Endothelial cell of umbilical vein (primary cell): ENCODE measurements at regions not wholly inside any gene's neighbourhood (a gene's known extent, or its start where the extent isn't known, plus 50 kb on each side); places are given as distances from the start of the nearest gene placed in this dataset.

ENCODE experiments used
- BruUV-seq: library from RNA; stranded (reverse); fragments of 400-500 nt; replicated peaks from 2 replicates; lab custom pipeline; 2021; lab: Mats Ljungman, UMichigan
- CTCF ChIA-PET: fragments of 300-600, 350-600 bp; sonication (Branson Sonifier 250); formaldehyde crosslinking; loops from one replicate; lab custom pipeline; 2021; ENCODE audit warnings: antibody characterized with exemption, inconsistent platforms; lab: Charles Lee
- POLR2A ChIA-PET: fragments of 300-600, 350-600 bp; sonication (Branson Sonifier 250); formaldehyde crosslinking; loops from one replicate; lab custom pipeline; 2021; ENCODE audit warnings: antibody characterized with exemption, inconsistent platforms; lab: Charles Lee
- DNase-seq: peaks from one replicate; pipeline ENCODE4 v3.0.0-alpha.2; 2011; ENCODE audit warnings: low read depth, low spot score
- FAIRE-seq: peaks from 2 replicates; lab custom pipeline; 2011; peaks lifted over from hg19 to GRCh38; lab: Jason Lieb, UNC
- H2AFZ ChIP-seq: 2 replicates; pipeline ENCODE4 v1.6.0; 2012; ENCODE audit warnings: low read depth, low read length, control low read depth, inconsistent platforms
- H3K27ac ChIP-seq: 2 replicates; pipeline ENCODE4 v1.5.1; 2011; ENCODE audit warnings: low read depth, mild to moderate bottlenecking, control low read depth, low read length, moderate library complexity; ENCODE audit not compliant: insufficient read depth
- H3K27me3 ChIP-seq, 2 experiments: 2 replicates each; pipeline versions ENCODE4 v1.6.0 to v1.6.1; 2011; ENCODE audit warnings: low read length in 2 of 2, mixed read lengths in 1 of 2; ENCODE audit not compliant: control insufficient read depth in 2 of 2, insufficient read depth in 2 of 2
- H3K36me3 ChIP-seq, 2 experiments: 2 replicates in 1 of 2; 3 replicates in 1 of 2; pipeline ENCODE4 v1.5.1; 2011; ENCODE audit warnings: low read length in 2 of 2, mild to moderate bottlenecking in 1 of 2, moderate library complexity in 1 of 2; ENCODE audit not compliant: control insufficient read depth in 2 of 2, insufficient read depth in 2 of 2; ENCODE audit errors: extremely low read depth in 1 of 2
- H3K4me1 ChIP-seq: 3 replicates; pipeline ENCODE4 v1.5.1; 2011; ENCODE audit warnings: mild to moderate bottlenecking, low read length; ENCODE audit not compliant: control insufficient read depth, insufficient read depth; ENCODE audit errors: extremely low read depth
- H3K4me2 ChIP-seq: 2 replicates; pipeline ENCODE4 v1.6.1; 2011; ENCODE audit warnings: low read length, control low read depth, mixed read lengths; ENCODE audit not compliant: insufficient read depth
- H3K4me3 ChIP-seq, 3 experiments: fragments of 200-600 bp in 1 of 3; sonication (generic), shearing (Covaris generic) in 1 of 3; replicated peaks in 1 of 3; 2 replicates each; pipeline ENCODE4 v1.5.1; 2011 to 2016; ENCODE audit warnings: control low read depth in 3 of 3, low read length in 3 of 3, mild to moderate bottlenecking in 2 of 3, inconsistent platforms in 1 of 3, low read depth in 1 of 3, moderate library complexity in 1 of 3; ENCODE audit not compliant: insufficient read depth in 1 of 3
- H3K79me2 ChIP-seq: 2 replicates; pipeline ENCODE4 v1.6.0; 2012; ENCODE audit warnings: low read length, inconsistent platforms; ENCODE audit not compliant: control insufficient read depth, insufficient read depth
- H3K9ac ChIP-seq: replicated peaks from 2 replicates; pipeline ENCODE3; 2011; ENCODE audit warnings: low read length, control low read depth; ENCODE audit not compliant: insufficient read depth; ENCODE audit errors: extremely low read depth
- H3K9me1 ChIP-seq: replicated peaks from 3 replicates; pipeline ENCODE4 v1.6.0; 2011; ENCODE audit warnings: mild to moderate bottlenecking, low read length; ENCODE audit not compliant: control insufficient read depth, insufficient read depth; ENCODE audit errors: extremely low read depth
- H3K9me3 ChIP-seq: replicated peaks from 2 replicates; pipeline ENCODE4 v1.5.1; 2012; ENCODE audit warnings: low read length, inconsistent platforms; ENCODE audit not compliant: control insufficient read depth, insufficient read depth
- H4K20me1 ChIP-seq: replicated peaks from 2 replicates; pipeline ENCODE3; 2011; ENCODE audit warnings: mild to moderate bottlenecking, low read length; ENCODE audit not compliant: control insufficient read depth, insufficient read depth; ENCODE audit errors: extremely low read depth
- CTCF ChIP-seq, 2 donors: IDR thresholded peaks; 1 replicate in 1 of 2; 2 replicates in 1 of 2; pipeline ENCODE4 v1.5.1; 2011; ENCODE audit warnings: low read length in 2 of 2, mild to moderate bottlenecking in 2 of 2, moderate library complexity in 2 of 2, control low read depth in 1 of 2, inconsistent platforms in 1 of 2, low read depth in 1 of 2; ENCODE audit not compliant: insufficient read depth in 1 of 2; ENCODE audit errors: extremely low read depth in 1 of 2
- EZH2 ChIP-seq: IDR thresholded peaks from 2 replicates; pipeline ENCODE4 v1.6.1; 2012; ENCODE audit warnings: borderline replicate concordance, low read depth, mild to moderate bottlenecking, moderate library complexity, low read length, inconsistent platforms; ENCODE audit not compliant: severe bottlenecking
- FOS ChIP-seq: IDR thresholded peaks from 2 replicates; pipeline ENCODE4 v1.6.1; 2011; ENCODE audit warnings: mild to moderate bottlenecking, low read length, moderate library complexity, borderline replicate concordance; ENCODE audit not compliant: insufficient read depth
- GATA2 ChIP-seq: IDR thresholded peaks from 2 replicates; pipeline ENCODE4 v1.7.0; 2011; ENCODE audit warnings: low read depth, mild to moderate bottlenecking, moderate library complexity, mixed read lengths, low read length; ENCODE audit not compliant: insufficient read length, insufficient read depth
- JUN ChIP-seq: IDR thresholded peaks from 2 replicates; pipeline ENCODE4 v1.6.1; 2011; ENCODE audit warnings: borderline replicate concordance, low read depth; ENCODE audit not compliant: insufficient read length, insufficient read depth
- MAX ChIP-seq: IDR thresholded peaks from 2 replicates; pipeline ENCODE4 v1.6.1; 2011; ENCODE audit not compliant: insufficient read depth, insufficient read length
- MYC ChIP-seq: IDR thresholded peaks from one replicate; pipeline ENCODE4 v1.6.1; 2011; ENCODE audit warnings: mild to moderate bottlenecking, low read depth, low read length
- POLR2A ChIP-seq: IDR thresholded peaks from 2 replicates; pipeline ENCODE4 v1.6.1; 2012; ENCODE audit warnings: low read depth, mild to moderate bottlenecking, control low read depth, low read length
- POLR2AphosphoS5 ChIP-seq: IDR thresholded peaks from 2 replicates; pipeline ENCODE4 v1.6.1; 2012; ENCODE audit warnings: low read depth, mild to moderate bottlenecking, control low read depth, low read length, moderate library complexity; ENCODE audit not compliant: insufficient read depth
- dilution Hi-C: fragments of 300-500 bp; cut with MboI; formaldehyde crosslinking; loops from one replicate; pipeline ENCODE4 v1.15.0; 2019; ENCODE audit warnings: low sequenced_read_pairs; ENCODE audit not compliant: extremely low pct_ligation_motif_present
- intact Hi-C: fragments of 100-400 bp; cut with micrococcal nuclease; formaldehyde crosslinking; loops from one replicate; pipeline ENCODE4 v1.10.0; 2022

DNA sequence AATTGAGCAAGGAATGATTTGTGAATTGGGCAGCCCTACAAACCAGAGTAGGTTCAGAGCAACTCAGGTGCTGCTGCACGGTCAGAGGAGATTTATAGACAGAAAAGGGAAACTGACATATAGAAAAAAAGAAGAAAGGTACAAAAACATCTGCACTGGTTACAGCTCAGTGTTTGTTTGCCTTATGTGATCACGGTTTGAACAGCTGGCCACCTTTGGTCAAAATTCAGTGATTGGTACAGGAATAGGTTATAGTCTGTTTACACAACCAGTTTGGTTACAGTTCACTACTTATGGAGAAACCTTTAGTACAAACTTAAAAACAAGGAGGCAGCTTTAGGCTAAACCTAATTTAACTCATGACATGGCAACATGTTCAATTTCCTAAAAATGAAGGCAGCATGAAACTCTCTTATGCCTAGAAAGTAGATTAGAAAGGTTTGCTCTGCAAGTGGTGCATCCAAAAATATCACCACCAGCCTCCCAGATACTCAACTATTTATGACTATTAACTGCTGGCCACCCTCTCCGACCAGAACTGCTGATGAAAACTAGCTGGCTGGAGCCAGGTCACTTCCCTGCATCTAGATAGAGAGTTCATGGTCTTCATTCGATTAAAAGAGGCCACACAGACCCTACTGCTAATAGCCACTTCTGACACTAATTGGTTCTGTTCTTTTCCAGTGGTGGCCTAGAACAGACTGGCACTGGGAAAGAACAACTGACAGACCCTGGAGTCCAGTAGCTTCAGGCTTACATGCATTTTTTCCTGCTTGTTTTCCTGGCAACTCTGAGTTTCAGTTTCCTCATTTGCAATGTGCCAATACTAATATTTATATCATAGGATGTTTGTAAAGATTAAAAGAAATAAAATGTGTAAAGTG, 548.0 kb downstream of the CCSER2 start:
- Histone ChIP-seq H3K9me3 (no peaks in the 10 kb centered on the region), H3K4me3 (no peak overlapping the region), H3K27me3 (no peaks in the 10 kb centered on the region), H2AFZ (no peak overlapping the region), H3K4me1 (no peaks in the 10 kb centered on the region), H3K9me1 (no peaks in the 10 kb centered on the region), H3K36me3 (no peaks in the 10 kb centered on the region), H3K27ac (no peak overlapping the region), H3K9ac (no peak overlapping the region), H3K4me2 (no peak overlapping the region), H4K20me1 (no peaks in the 10 kb centered on the region), H3K79me2 (no peaks in the 10 kb centered on the region)
- CTCF ChIA-PET: no interaction called here
- POLR2A ChIA-PET: no interaction called here
- no TSS peak for BruUV-seq
- no peak for TF ChIP-seq GATA2
- TF ChIP-seq MAX: no peak
- no peak for TF ChIP-seq JUN
- no peak for TF ChIP-seq POLR2AphosphoS5
- no peak for TF ChIP-seq CTCF (IDR thresholded peaks at IDR 0.05; ENCODE audit: extremely low read depth in 1 of 2, insufficient read depth in 1 of 2, low read depth in 1 of 2, low read length in 2 of 2)
- TF ChIP-seq EZH2: no peak
- no peak for TF ChIP-seq FOS
- TF ChIP-seq POLR2A: no peak
- TF ChIP-seq MYC: no peak
- FAIRE-seq (no peak), DNase-seq (no peak)
- dilution Hi-C loops (no loop called here), intact Hi-C loops (no loop called here)
